GM21825 (cell line): ENCODE measurements at regions not wholly inside any gene's neighbourhood (a gene's known extent, or its start where the extent isn't known, plus 50 kb on each side); places are given as distances from the start of the nearest gene placed in this dataset.

Experiments
- ATAC-seq: cut with Tn5 transposase; IDR thresholded peaks from one replicate; pipeline ENCODE4 v1.9.1; 2021; ENCODE audit warnings: mild to moderate bottlenecking, moderate library complexity; ENCODE audit not compliant: unreplicated experiment

DNA sequence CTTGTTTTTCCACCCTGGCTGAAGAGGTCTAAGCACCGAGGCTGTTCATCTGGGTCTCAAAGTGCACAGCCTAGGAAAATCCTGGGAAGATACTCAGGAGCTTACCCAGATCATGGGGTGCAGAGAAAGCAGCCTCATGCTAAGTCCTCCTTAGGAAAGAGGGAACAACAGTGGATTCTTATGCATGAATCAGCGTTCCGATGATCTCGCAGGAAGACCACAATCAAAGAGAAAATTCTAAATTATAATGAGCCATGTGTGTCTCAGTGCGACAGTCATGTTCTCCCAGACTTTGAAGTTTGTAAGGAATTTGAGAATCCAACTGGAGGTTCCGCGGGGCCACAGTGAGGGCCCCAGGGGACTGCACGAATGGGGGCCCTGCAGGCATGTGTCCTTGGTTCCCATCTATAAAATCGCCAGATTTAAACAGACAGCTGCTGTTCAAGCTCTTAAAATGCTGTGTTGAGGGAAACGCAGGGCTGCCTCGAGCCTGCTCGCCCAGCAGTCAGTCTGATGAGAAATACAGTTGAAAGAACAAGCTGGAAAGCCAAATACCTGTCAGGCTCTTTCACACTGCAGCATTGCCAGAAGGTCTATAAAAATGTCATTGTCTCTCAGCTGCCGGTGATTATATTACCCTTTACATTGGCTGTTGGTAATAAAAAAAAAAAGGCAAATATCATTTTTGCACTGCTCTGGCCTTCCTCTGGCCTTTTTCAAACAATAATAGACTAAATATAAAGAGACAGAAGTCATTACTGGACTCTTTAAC is 152.1 kb downstream of the PMP22 start:
- no peak for ATAC-seq

DNA sequence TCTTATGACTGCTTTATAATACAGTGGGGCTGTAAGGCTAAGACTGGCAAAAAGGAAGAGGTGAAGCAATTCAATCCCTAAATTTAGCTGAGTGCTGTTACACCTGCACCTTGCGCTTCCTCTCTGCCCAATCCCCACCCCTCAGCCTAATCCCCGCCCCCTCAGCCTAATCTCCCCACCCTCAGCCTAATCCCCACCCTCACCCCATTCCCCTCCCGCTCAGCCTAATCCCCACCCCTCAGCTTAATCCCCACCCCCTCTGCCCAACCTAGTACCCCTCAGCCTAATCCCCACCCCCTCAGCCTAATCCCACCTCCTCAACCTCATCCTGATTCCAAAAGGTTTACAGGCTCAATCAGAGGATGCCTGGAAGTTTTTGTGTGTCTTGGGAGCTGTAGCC is 155.5 kb downstream of the PMP22 start:
- no peak for ATAC-seq

DNA sequence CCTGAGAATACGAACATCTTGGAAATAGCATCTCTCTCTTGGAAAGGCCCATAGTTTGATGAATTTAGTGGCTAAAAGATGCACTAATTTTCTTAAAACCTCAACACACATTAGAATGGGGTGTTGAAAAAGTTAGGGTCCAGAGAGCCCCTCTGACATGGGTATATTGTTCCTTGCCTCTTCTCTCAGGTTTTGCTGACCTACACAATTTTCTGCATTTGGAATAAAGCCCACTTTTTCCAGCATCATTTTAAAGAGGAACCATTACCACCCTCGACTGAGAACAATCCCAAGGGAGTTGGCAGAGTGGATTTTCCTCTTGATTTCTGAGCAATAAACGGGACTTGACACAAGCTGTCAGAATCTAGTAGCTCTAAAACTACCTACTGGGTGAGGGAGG is 156.1 kb downstream of the PMP22 start:
- no peak for ATAC-seq

DNA sequence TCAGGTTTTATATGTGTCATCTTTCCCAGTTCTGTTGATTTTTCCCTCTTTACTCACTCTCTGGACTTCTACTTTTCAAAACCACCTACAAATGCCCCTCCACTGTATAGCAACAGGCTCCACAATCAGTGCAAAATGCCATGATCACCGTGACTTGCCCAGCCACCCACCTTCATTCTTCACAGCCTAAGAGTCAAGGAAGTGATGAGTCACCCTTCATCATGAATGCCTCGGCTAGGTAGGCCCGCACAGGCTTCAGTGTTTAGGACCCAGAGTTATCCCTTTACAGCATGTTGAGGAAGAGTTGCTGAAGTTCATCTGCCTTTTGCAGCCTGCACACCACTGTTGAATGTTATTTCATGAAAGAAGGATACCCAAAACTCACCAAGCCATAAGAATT is 158.6 kb downstream of the PMP22 start:
- ATAC-seq = no peak

DNA sequence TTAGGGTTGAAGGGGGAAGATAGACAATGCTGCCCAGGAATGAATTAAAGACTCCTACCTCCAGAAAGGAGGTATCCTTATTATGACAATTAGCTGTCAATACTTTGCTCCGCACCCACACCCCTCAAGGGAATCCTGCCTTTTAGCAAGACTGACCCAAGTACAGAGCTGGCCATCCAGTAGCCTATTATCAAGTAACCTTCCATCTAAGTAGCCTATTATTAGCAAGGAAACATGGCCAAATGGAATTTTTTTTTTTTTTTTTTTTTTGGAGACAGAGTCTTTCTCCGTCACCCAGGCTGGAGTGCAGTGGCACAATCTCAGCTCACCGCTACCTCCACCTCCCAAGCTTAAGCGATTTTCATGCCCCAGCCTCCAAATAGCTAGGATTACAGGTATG is 161.3 kb downstream of the PMP22 start:
- ATAC-seq = no peak

DNA sequence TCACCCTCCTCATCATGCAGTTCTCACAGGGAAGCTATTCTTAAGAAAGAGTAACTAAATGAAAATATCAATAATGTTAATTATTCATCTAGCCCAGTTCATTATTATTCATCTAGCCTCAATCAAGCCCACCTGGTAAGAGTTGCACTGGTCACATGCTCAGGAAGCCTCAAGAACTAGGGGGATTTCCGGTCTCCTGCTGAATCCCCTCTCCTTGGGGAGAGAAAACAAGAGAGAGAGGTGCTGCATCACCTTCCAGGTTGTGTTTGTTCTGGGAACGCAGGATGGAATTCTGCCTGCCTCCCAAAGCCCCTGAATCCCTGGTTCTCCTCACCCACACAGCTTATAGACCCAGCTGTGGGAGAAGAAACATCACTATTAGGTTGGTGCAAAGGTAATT is 164.0 kb downstream of the PMP22 start:
- no peak for ATAC-seq

DNA sequence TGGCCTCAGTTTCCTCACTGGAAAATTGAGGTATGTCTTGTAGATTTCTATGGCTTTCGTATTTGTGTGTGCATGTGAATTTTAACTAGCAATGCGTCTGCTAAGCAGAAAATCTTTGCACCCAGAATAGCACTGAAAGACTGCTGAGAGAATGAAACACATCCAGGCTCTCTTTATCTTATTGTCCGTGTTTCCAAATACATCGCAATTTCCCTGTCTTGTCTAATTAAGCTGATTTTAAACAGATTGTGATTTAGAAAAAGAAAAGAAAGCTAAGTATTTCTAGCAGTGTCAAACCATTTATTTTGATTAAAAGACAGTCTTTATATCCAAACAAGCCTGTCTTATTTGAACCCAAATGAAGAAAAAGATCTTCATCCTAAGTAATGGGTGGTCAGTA is 168.6 kb downstream of the PMP22 start:
- ATAC-seq = no peak

DNA sequence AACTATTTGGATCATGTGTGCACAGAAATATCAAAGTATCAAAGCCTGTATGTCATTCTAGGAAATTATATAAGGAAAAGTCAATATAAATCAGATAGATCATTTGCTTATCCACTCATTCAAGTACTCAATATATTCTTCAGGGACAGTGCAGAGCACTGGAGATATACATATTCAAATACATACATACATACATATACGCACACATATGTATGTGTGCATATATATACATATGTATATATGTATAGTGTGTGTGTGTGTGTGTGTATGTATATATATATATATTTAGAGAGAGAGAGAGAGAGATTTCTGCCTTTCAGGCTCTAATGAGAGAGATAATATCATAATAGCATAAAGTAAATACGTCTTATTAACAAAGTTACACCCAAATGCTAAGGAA is 169.2 kb downstream of the PMP22 start:
- no peak for ATAC-seq

DNA sequence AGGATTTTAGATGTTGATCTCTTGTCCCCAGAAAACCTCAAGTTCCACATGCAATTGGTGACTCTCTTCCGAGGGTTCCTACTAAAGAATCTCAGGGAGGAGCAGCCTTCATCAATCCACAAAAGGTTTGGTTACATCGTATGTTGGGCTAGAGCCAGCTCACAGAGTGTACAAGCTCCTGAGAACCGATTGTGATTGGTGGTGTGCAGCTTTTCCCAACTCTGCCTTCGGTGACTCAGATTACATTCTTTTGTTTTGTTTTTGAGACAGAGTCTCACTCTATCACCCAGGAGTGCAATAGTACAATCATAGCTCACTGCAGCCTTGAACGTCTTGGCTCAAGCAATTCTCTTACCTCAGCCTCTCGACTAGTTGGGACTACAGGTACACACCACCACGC is 172.4 kb downstream of the PMP22 start:
- ATAC-seq = no peak

DNA sequence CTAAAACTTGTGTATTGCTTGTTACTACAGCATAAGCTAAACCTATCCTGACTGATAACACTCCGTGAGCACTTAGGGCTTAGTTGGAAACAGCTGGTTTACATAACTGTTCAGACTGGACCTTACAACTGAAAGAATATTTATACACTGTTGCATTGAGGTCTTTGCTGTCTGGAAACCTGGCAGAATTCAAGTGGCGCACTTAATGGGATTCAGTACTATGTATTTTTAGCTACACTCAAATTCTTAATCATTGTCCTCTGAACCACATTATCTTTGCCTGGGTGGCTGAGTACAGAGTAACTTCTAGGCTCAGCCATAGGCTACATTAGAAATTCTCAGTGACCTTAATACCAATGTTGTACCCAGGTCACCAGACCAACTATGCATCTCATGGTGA is 172.9 kb downstream of the PMP22 start:
- ATAC-seq = no peak

DNA sequence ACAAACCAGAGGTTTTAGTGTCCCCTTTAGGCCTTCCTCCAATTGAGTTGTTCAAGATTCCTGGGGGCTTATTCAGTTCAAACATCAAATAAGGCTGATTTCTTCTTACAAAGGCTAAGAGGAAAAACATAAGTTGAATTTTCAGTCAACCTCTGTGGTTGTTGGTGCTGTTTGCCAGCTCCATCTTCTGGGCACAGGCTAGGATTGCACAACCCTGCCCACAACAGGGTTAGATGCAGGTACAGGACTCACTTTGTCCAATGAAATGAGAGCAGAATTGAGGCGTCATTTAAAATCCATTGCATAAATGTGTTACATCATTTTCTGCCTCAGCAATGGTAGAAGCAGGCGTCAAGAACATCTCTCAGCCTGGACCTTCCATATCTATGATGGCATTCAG is 173.3 kb downstream of the PMP22 start:
- no peak for ATAC-seq

DNA sequence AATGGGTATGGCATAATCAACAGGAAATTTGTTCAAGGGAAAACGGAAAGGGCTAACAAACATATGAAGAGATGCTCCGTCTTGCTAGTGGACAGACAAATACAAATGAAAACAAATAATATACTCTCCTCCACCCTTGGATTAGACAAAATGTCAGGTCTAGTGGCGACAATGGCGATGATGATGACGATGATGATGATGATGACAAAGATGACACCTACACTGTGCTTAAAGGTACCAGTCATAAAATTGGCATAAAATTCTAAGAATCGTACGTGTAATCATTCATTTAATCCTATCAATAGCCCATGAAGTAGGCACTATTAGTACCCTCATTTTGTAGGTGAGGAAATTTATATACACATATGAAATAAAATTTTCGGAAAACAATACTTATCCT is 174.6 kb downstream of the PMP22 start:
- ATAC-seq = no peak

DNA sequence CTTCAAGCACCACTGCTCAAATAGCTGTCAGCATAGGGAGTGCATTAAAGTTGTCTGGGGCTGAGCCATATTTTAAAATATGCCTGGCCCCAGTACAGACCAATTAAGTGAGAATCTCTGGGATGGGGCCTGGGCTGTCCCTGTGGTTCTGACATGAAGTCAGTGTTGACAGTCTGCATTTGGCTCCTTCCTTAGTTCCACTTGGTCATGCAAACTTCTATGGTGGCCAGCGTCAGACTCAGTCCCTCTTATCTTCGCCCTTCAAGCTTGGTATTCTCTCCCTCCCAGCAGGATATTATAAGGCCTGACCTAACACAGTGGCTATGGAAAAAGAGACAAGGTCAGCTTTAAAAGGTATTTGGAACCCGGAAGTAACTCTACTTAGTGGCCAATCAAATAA is 177.2 kb downstream of the PMP22 start:
- ATAC-seq = no peak

DNA sequence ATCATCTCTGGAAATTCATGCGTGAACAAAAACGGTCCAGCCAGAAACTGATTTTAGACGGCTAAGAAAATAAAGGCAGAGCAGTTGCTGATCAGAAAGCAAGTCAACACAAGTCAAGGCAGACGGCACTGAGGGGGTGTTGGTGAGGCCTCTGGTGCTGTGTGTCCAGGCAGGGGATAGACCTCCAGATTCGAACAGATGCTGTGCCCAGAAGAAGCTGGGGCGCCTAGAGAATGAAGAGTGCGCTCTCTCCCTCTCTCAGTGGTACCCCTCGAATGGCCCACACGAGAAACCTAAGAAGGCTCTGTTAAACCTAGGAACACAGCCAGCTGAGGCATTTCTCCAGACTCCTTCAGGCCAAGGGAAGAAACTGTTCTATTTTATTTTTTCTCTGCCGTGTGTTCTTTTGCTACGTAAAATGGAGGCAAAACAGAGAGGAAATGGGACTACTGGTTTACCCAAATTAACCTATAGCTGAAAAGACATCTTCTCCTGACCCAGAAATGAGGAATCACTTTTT is 178.3 kb downstream of the PMP22 start:
- no peak for ATAC-seq

DNA sequence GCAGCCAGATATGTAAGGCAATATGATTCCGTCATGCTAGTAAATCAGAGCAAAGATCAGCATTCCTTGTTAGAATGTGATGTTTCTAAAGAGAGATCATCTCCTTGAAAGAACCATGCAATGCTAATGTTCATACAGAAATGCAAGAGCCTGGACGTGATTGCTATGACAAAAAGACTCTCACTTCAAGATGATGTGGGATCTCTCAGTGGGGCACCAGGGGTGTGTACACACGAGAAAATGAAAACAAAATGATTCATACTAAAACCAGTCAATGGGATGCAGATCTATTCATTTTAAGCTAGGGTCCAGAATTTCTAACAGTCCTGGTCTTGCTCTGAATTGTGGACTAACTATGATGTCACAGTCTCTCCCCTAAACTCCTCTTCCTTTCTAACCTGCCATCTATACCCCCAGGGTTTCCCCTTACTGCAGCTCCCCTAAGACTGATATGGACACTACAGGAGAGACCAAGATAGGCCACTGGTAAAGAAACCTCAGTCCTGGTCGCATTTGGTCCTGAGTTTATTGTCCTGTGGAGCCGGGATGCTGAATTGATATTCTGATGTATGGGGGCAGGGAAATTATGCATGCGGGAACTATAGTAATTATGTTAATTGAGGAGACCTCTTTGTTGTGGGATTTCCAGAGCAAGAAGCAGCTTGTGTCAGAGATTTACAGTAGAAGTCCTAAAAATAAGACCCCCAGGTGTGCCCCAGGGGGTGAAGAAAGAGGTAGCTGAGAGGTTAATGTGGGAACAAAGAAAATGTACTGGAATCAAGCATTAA is 179.0 kb downstream of the PMP22 start:
- ATAC-seq = no peak

DNA sequence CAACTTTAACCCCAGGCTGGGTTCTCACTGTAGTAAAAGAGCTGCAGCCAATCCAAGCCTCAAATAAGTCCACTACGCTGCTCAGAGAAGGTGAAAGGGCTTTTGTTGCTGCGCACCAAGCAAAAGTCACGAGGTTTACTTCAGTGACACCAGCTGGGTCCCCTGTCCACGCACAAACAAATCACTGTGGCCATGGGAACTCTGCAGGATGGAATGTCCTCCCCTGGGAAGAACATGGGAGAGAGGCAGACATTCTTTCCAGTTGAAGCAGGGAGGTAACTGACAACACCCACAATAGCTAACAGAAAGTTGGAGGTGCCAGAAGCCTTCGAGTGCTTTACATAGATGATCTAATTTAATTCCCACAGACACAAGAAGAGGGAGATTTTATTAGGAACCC is 181.9 kb downstream of the PMP22 start:
- ATAC-seq = no peak

DNA sequence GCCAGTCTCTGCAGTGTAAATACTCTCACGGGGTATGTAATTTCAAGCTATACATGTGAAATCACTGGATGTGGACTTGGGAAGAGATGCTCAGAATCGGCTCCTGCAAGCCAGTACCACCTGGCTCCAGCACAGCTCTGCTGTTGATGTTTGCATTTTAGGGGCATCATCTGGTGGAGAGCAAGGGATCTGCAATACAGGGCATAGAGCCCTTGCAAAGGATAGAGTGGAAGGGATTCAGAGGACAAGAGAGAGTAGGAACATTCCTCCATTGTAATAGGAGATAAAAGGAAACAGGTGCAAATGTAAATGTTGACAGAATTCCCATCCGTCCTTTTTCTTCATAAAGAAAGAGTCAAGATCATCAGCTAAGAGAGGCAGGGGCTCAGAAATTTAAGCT is 184.1 kb downstream of the PMP22 start:
- no peak for ATAC-seq

DNA sequence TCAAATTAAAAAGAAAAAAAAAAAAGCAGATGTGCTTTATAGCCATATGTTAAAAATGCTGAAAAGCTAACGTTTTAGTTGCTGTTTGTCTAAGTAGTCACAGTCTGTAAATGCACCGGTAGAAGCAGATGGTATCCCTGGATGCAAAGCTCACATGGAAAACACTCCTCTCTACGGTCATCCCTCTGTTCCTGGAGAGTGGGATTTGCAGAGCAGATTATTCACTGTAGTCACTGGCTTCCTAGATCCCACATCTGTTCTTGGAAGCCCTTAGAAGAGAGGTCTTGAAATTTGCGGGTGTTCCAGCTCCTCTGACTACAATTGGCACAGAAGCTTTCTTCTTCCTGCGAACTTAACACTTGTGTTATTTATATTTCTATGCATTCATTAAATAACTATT is 186.6 kb downstream of the PMP22 start:
- ATAC-seq = no peak

DNA sequence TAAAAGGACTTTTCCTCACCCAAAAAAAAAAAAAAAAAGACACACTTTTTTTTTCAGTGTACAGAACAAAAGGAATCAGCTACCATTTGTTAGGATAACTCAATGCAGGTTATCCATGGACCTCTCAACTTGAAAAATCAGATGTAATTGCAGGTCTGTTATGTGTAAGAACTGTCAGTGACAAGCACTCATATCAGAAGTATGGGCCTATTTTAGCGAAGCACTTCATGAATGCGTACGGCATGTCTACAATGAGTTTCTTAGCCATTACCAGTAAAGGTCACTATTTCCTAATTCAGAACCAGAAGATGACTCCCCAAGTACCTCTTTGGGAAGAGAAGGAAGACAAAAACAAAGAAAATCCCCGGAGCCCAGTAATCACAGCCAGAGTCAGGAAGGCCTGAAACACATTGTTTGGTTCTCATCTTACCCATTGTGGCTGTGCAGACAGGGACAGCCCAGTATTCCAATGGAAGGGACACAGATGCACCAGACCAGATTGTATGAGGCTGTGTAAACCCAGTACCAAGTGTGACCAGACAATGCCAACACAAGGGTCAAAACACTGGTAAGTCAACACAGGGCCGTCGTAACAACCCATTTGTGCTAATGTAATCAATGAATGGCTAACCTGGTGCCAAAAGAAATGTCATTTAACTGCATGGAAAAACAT is 188.0 kb downstream of the PMP22 start:
- ATAC-seq = no peak

DNA sequence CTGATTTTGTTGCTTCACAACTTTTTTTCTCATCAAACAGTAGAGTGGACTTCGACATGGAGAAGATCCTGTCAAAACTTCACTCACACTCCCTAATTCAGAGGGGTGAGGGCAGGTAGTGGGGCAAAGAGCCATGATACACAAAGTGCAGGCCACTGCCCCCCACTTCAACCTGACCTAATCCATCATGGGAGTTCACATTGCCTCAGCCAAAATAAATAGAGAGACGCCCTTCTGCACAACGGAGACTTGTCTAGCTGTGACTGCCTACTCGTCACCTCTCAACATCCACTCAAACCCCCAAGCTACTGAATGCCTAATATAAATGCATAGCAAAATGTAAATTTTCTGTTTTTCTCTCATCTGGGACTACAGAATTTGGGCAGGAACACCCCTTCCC is 213.2 kb downstream of the PMP22 start:
- no peak for ATAC-seq

DNA sequence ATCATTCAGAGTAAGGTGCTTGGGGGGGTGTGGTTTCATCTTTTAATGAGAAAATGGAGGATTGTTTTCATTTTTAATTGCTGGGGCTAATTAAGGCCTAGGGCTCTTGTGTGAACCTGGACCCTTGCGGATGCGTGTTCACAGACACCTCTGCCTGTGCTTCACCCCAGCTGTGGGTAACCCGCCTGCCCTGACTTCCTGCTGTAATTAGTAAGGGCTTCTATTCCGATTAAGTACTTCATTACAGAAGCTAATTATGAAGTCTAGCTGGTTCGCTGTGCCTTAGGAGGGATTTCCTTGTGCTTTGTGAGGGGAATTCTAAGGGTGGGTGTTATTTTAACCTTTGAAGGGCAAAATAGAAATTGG is 215.3 kb downstream of the PMP22 start:
- ATAC-seq = no peak
